SU-DHL-6 (cell line): ENCODE measurements at regions not wholly inside any gene's neighbourhood (a gene's known extent, or its start where the extent isn't known, plus 50 kb on each side); places are given as distances from the start of the nearest gene placed in this dataset.
"Not testable (repeated sequence)": the region's sequence is repeated elsewhere in the genome, so short reads cannot be mapped to it uniquely, and the experiment has no call there.

Source experiments
- H2AFZ ChIP-seq: fragments of 200-600 bp; sonication (generic); 2 replicates; pipeline ENCODE4 v1.6.1; 2014; ENCODE audit warnings: low read depth, mild to moderate bottlenecking, moderate library complexity, mixed read lengths, antibody characterized with exemption, low read length; ENCODE audit not compliant: severe bottlenecking
- H3F3A ChIP-seq: fragments of 200-600 bp; shearing (Covaris generic); 2 replicates; pipeline ENCODE4 v1.6.0; 2016; ENCODE audit warnings: antibody characterized with exemption, mild to moderate bottlenecking; ENCODE audit not compliant: insufficient read depth
- H3K27ac ChIP-seq: fragments of 200-600 bp; sonication (generic); 2 replicates; pipeline ENCODE4 v1.5.1; 2016; ENCODE audit warnings: low read depth, mild to moderate bottlenecking, low read length, moderate library complexity, mixed read lengths
- H3K27me3 ChIP-seq: fragments of 200-600 bp; sonication (generic), shearing (Covaris generic); 2 replicates; pipeline ENCODE4 v1.6.0; 2014; ENCODE audit warnings: mild to moderate bottlenecking, low read length
- H3K36me3 ChIP-seq: fragments of 200-600 bp; sonication (generic); 2 replicates; pipeline ENCODE4 v1.6.1; 2014; ENCODE audit warnings: mild to moderate bottlenecking, low read length, mixed read lengths
- H3K4me2 ChIP-seq: fragments of 300-600, 200-600 bp; shearing (Covaris generic), sonication (generic); 2 replicates; pipeline ENCODE4 v1.6.0; 2014; ENCODE audit warnings: low read length, low read depth, mild to moderate bottlenecking; ENCODE audit not compliant: poor library complexity, severe bottlenecking
- H3K4me3 ChIP-seq: fragments of 200-600 bp; sonication (generic); 2 replicates; pipeline ENCODE4 v1.5.1; 2014; ENCODE audit warnings: antibody characterized with exemption, low read length, mild to moderate bottlenecking, mixed read lengths; ENCODE audit not compliant: insufficient read depth, poor library complexity, severe bottlenecking
- H3K79me2 ChIP-seq: fragments of 200-600 bp; sonication (generic); 2 replicates; pipeline ENCODE4 v1.6.1; 2014; ENCODE audit warnings: mild to moderate bottlenecking, low read length, moderate library complexity; ENCODE audit not compliant: insufficient read depth
- H3K9ac ChIP-seq: fragments of 200-600 bp; sonication (generic); 2 replicates; pipeline ENCODE4 v1.7.0; 2014; ENCODE audit warnings: mild to moderate bottlenecking, low read length
- H3K9me2 ChIP-seq: fragments of 200-600 bp; sonication (generic); replicated peaks from 2 replicates; pipeline ENCODE4 v1.6.1; 2014; ENCODE audit warnings: low read length; ENCODE audit not compliant: insufficient read depth
- H3K9me3 ChIP-seq: fragments of 200-600 bp; sonication (generic); 2 replicates; pipeline ENCODE4 v1.6.1; 2014; ENCODE audit warnings: low read length, mixed read lengths; ENCODE audit not compliant: insufficient read depth
- H4K20me1 ChIP-seq: fragments of 200-600 bp; sonication (generic); 2 replicates; pipeline ENCODE4 v1.6.1; 2014; ENCODE audit warnings: low read depth, mild to moderate bottlenecking, antibody characterized with exemption, low read length, moderate library complexity, mixed read lengths
- CTCF ChIP-seq: fragments of 200-600 bp; sonication (generic); IDR thresholded peaks from one replicate; pipeline ENCODE4 v1.5.1; 2017; ENCODE audit warnings: antibody characterized with exemption, mild to moderate bottlenecking, low read length, moderate library complexity; ENCODE audit not compliant: insufficient read depth, poor library complexity, severe bottlenecking
- EZH2phosphoT487 ChIP-seq: fragments of 200-600 bp; sonication (generic), shearing (Covaris generic); conservative IDR thresholded peaks from 2 replicates; pipeline ENCODE4 v1.6.1; 2018; ENCODE audit warnings: mild to moderate bottlenecking, antibody characterized with exemption, low read length, moderate library complexity, mixed read lengths

DNA sequence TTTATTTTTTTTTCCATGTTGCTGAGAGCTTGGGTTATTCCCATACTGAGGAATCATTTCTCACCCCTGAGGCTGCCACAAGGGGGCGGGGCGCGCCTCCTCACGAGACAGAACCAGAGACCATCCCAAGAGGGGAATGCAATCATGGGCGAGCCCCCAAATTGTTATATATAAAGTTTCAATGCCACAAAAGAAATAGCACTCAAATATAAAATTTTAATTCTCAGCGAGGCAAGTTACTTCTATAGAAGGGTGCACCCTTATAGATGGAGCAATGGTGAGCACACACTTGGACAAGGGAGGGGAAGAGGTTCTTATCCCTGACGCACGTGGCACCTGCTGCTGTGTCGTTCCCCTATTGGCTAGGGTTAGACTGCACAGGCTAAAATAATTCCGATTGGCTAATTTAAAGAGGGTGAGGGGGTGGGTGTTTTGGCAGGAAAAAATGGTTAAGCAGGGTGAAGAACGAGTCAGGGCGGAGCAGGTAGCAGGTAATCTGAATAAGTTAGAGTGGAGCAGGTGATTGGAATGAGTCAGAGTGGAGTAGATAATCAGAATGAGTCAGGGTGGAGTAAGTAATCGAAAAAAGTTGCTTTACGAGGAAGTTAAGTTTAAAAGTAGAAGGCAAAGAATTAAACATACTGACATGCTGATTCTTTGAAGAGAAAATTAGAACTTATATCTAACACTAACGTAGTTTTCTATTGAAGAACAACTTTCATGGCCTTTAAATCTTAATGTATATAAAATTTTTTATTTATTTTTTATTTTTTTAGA is 177.5 kb downstream of the MTCL1 start:
- Histone ChIP-seq H3K9me3 (no peaks in the 10 kb centered on the region), H3F3A (no peaks in the 10 kb centered on the region), H3K79me2 (no peaks in the 10 kb centered on the region), H3K27me3 (no peaks in the 10 kb centered on the region), H3K9me2 (no peaks in the 10 kb centered on the region), H3K4me2 (no peak overlapping the region), H3K27ac (no peak overlapping the region), H2AFZ (no peak overlapping the region), H3K9ac (no peak overlapping the region), H3K4me3 (no peak overlapping the region), H3K36me3 (no peaks in the 10 kb centered on the region), H4K20me1 (no peaks in the 10 kb centered on the region)
- no peak for TF ChIP-seq CTCF
- TF ChIP-seq EZH2phosphoT487: no peak

DNA sequence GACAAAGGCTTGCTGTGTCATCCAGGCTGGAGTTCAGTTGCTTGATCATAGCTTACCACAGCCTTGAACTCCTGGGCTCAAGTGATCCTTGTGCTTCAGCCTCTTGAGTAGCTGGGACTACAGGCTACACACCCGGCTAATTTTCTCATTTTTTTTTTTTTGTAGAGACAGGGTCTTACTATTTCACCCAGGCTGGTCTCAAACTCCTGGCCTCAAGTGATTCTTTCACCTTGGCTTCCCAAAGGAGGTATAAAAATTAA is 178.0 kb downstream of the MTCL1 start:
- H3K4me2 ChIP-seq: no peak overlapping the region

GRCh38 chr18:8887877-8888276 is 182.5 kb downstream of the MTCL1 start:
- not testable (repeated sequence) for H3K9me2 ChIP-seq, H4K20me1 ChIP-seq, H3K27me3 ChIP-seq, H3K36me3 ChIP-seq, H2AFZ ChIP-seq, H3F3A ChIP-seq, H3K9me3 ChIP-seq, H3K4me2 ChIP-seq, H3K79me2 ChIP-seq, H3K4me3 ChIP-seq, H3K27ac ChIP-seq, H3K9ac ChIP-seq

More for the DNA sequence above, 178.0 kb downstream of the MTCL1 start:
- Histone ChIP-seq H3K4me3 (no peak overlapping the region), H3K36me3 (no peaks in the 10 kb centered on the region), H3K79me2 (no peaks in the 10 kb centered on the region), H3K9me2 (no peaks in the 10 kb centered on the region), H3K9ac (no peak overlapping the region), H3K27ac (no peak overlapping the region), H4K20me1 (no peaks in the 10 kb centered on the region), H3K9me3 (no peaks in the 10 kb centered on the region), H3F3A (no peaks in the 10 kb centered on the region), H3K27me3 (no peaks in the 10 kb centered on the region), H2AFZ (no peak overlapping the region)
- TF ChIP-seq EZH2phosphoT487 (no peak), CTCF (no peak)

DNA sequence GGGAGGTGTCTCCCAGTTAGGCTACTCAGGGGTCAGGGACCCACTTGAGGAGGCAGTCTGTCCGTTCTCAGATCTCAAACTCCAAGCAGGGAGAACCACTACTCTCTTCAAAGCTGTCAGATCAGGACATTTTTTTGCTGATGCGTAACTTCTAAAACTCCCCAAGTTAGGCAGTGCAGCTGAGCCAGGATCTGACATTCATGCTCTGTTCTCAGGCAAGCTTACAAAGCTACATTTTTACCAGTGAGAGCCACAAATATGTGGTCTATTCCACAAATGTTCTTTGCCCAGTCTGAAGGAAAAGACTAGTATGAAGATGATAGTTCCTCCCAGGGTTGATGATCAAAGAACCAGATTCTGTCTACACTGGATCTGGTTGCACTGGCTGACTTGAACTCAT is 184.1 kb downstream of the MTCL1 start:
- no peak overlapping the region for H3K4me3 ChIP-seq
- no peaks in the 10 kb centered on the region for H3K9me3 ChIP-seq
- no peaks in the 10 kb centered on the region for H4K20me1 ChIP-seq
- no peaks in the 10 kb centered on the region for H3K9me2 ChIP-seq
- H3K36me3 ChIP-seq: no peaks in the 10 kb centered on the region
- H2AFZ ChIP-seq: no peak overlapping the region
- no peaks in the 10 kb centered on the region for H3F3A ChIP-seq
- H3K27ac ChIP-seq: no peak overlapping the region
- H3K9ac ChIP-seq: no peak overlapping the region
- H3K27me3 ChIP-seq: no peaks in the 10 kb centered on the region
- no peak overlapping the region for H3K4me2 ChIP-seq
- TF ChIP-seq EZH2phosphoT487 (no peak), CTCF (no peak)
- H3K79me2 ChIP-seq: no peaks in the 10 kb centered on the region

- H3F3A ChIP-seq, H3K27ac ChIP-seq, H3K4me2 ChIP-seq, H4K20me1 ChIP-seq, H2AFZ ChIP-seq, H3K79me2 ChIP-seq, H3K9me3 ChIP-seq, H3K36me3 ChIP-seq, H3K9me2 ChIP-seq, H3K9ac ChIP-seq, H3K27me3 ChIP-seq, H3K4me3 ChIP-seq: not testable (repeated sequence)
Observed at GRCh38 chr18:8890503-8890902, 185.1 kb downstream of the MTCL1 start.
